Endodermal cell (in vitro differentiated cells): ENCODE measurements at regions not wholly inside any gene's neighbourhood (a gene's known extent, or its start where the extent isn't known, plus 50 kb on each side); places are given as distances from the start of the nearest gene placed in this dataset.

ENCODE experiments used
- DNase-seq: peaks from one replicate; pipeline ENCODE4 v3.0.0-alpha.2; 2017
- H3K27ac ChIP-seq: 2 replicates; pipeline ENCODE4 v1.5.1; 2013; ENCODE audit warnings: mild to moderate bottlenecking, low read depth, low read length, moderate library complexity
- H3K27me3 ChIP-seq: 2 replicates; pipeline ENCODE4 v1.6.1; 2013; ENCODE audit warnings: mild to moderate bottlenecking, low read length, moderate library complexity; ENCODE audit not compliant: insufficient read depth, control insufficient read depth, poor library complexity, severe bottlenecking
- H3K36me3 ChIP-seq: 2 replicates; pipeline ENCODE4 v1.7.0; 2013; ENCODE audit warnings: mild to moderate bottlenecking, low read length, moderate library complexity; ENCODE audit not compliant: control insufficient read depth, insufficient read depth
- H3K4me1 ChIP-seq: one replicate; pipeline ENCODE4 v1.7.0; 2013; ENCODE audit warnings: low read length; ENCODE audit not compliant: control insufficient read depth, insufficient read depth
- H3K4me3 ChIP-seq: 2 replicates; pipeline ENCODE4 v1.5.1; 2013; ENCODE audit warnings: mild to moderate bottlenecking, low read length, moderate library complexity
- H3K9ac ChIP-seq: 2 replicates; pipeline ENCODE4 v1.6.1; 2013; ENCODE audit warnings: mild to moderate bottlenecking, low read length, moderate library complexity; ENCODE audit not compliant: poor library complexity, severe bottlenecking; ENCODE audit errors: extremely low read depth
- H3K9me3 ChIP-seq: 2 replicates; pipeline ENCODE4 v1.6.1; 2013; ENCODE audit warnings: mild to moderate bottlenecking, low read length, moderate library complexity; ENCODE audit not compliant: control insufficient read depth
- H3K27ac Mint-ChIP-seq: 2 replicates; pipeline ENCODE4 v1.8.0; 2020; ENCODE audit warnings: mixed read lengths
- H3K27me3 Mint-ChIP-seq: 2 replicates; pipeline ENCODE4 v1.8.0; 2021; ENCODE audit warnings: mild to moderate bottlenecking, mixed read lengths; ENCODE audit not compliant: insufficient read depth
- H3K36me3 Mint-ChIP-seq: 2 replicates; pipeline ENCODE4 v1.8.0; 2020; ENCODE audit warnings: low read depth, mixed read lengths
- H3K4me1 Mint-ChIP-seq: 2 replicates; pipeline ENCODE4 v1.8.0; 2020; ENCODE audit warnings: mixed read lengths
- H3K4me3 Mint-ChIP-seq: 2 replicates; pipeline ENCODE4 v1.8.0; 2020; ENCODE audit warnings: mild to moderate bottlenecking, moderate library complexity, mixed read lengths
- H3K9me3 Mint-ChIP-seq: 2 replicates; pipeline ENCODE4 v1.8.0; 2020; ENCODE audit warnings: mild to moderate bottlenecking, mixed read lengths
- WGBS, 2 experiments: methylation state at CpG; one replicate each; pipeline versions ENCODE4 v1.1.5 to v1.1.7; 2013; ENCODE audit warnings: missing lambda C conversion rate in 2 of 2, mixed read lengths in 1 of 2; ENCODE audit not compliant: insufficient coverage in 1 of 2, insufficient read length in 1 of 2; 5-methylcytosine and 5-hydroxymethylcytosine counted together
- TF ChIP-seq, protein P1 (sequence below): fragments of 200-600 bp; sonication (generic); conservative IDR thresholded peaks from 2 replicates; pipeline ENCODE4 v1.5.0; 2021; ENCODE audit warnings: antibody characterized with exemption, mild to moderate bottlenecking

DNA sequence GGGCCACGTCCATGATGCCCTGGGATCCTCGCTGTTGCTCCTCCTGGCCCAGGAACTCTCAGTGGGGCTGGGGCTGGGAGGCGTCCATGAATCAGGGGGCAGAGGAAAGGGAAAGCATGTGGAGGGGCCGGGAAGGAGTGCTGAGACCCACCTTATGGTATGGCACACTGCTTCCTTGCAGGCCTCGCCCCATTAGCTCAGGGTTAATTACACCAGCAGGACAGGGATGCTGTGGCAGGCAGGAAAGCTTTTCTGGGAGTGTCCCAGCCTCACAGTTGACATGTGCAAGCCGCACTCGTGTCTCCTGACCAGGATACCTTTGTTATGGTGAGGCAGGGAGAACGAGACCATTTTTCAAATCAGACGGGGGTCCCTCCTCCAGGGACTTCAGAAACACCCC lies 109.7 kb upstream of the PCBD1 start:
- H3K27ac ChIP-seq = no peak overlapping the region
- no peaks in the 10 kb centered on the region for H3K36me3 ChIP-seq
- whole genome bisulfite sequencing, 2 experiments = 84 to 86% methylated on average over 5 to 9 of the region's 9 CpGs
- H3K9ac ChIP-seq = no peak overlapping the region
- no peak overlapping the region for H3K4me3 Mint-ChIP-seq
- H3K36me3 Mint-ChIP-seq = no peaks in the 10 kb centered on the region
- H3K27me3 Mint-ChIP-seq = peaks cover 2% of the 10 kb centered on the region
- DNase-seq = no peak
- H3K9me3 ChIP-seq = no peaks in the 10 kb centered on the region
- TF ChIP-seq, protein P1, sequence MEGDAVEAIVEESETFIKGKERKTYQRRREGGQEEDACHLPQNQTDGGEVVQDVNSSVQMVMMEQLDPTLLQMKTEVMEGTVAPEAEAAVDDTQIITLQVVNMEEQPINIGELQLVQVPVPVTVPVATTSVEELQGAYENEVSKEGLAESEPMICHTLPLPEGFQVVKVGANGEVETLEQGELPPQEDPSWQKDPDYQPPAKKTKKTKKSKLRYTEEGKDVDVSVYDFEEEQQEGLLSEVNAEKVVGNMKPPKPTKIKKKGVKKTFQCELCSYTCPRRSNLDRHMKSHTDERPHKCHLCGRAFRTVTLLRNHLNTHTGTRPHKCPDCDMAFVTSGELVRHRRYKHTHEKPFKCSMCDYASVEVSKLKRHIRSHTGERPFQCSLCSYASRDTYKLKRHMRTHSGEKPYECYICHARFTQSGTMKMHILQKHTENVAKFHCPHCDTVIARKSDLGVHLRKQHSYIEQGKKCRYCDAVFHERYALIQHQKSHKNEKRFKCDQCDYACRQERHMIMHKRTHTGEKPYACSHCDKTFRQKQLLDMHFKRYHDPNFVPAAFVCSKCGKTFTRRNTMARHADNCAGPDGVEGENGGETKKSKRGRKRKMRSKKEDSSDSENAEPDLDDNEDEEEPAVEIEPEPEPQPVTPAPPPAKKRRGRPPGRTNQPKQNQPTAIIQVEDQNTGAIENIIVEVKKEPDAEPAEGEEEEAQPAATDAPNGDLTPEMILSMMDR = no peak
- no peaks in the 10 kb centered on the region for H3K4me1 ChIP-seq
- no peak overlapping the region for H3K27ac Mint-ChIP-seq
- no peaks in the 10 kb centered on the region for H3K9me3 Mint-ChIP-seq
- H3K4me3 ChIP-seq = no peak overlapping the region
- H3K27me3 ChIP-seq = no peaks in the 10 kb centered on the region
- H3K4me1 Mint-ChIP-seq = no peaks in the 10 kb centered on the region

DNA sequence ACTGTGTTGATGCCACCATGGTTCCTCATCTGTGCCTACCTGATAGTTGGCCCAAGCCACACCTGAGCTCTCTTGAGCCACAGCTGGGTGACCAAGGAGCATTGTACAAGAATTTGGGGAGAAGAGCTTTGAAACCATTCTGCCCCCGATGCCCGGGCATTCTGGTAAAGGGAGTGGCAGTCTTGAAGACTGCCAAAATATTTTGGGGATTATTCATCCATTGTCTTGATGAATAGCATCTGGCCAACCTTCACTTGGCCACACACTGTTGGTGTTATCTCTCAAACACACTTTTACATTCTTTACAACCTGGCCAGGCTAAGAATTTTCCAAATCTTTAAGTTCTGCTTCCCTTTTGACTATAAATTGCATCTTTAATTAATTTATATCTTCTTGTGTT lies 113.1 kb upstream of the PCBD1 start:
- H3K36me3 ChIP-seq = no peaks in the 10 kb centered on the region
- H3K4me3 ChIP-seq = no peak overlapping the region
- no peaks in the 10 kb centered on the region for H3K9me3 ChIP-seq
- Mint-ChIP-seq H3K4me3 (no peak overlapping the region), H3K36me3 (no peaks in the 10 kb centered on the region), H3K27ac (no peak overlapping the region), H3K4me1 (peaks cover 4% of the 10 kb centered on the region), H3K9me3 (no peaks in the 10 kb centered on the region), H3K27me3 (no peaks in the 10 kb centered on the region)
- TF ChIP-seq, protein P1 = no peak
- H3K27ac ChIP-seq = no peak overlapping the region
- no peak overlapping the region for H3K9ac ChIP-seq
- no peaks in the 10 kb centered on the region for H3K27me3 ChIP-seq
- peaks cover 7% of the 10 kb centered on the region for H3K4me1 ChIP-seq
- WGBS, 2 experiments = 98% methylated on average over 2 of the region's 2 CpGs; no CpG with 5 or more reads in 1 of the 2 experiments
- no peak for DNase-seq

DNA sequence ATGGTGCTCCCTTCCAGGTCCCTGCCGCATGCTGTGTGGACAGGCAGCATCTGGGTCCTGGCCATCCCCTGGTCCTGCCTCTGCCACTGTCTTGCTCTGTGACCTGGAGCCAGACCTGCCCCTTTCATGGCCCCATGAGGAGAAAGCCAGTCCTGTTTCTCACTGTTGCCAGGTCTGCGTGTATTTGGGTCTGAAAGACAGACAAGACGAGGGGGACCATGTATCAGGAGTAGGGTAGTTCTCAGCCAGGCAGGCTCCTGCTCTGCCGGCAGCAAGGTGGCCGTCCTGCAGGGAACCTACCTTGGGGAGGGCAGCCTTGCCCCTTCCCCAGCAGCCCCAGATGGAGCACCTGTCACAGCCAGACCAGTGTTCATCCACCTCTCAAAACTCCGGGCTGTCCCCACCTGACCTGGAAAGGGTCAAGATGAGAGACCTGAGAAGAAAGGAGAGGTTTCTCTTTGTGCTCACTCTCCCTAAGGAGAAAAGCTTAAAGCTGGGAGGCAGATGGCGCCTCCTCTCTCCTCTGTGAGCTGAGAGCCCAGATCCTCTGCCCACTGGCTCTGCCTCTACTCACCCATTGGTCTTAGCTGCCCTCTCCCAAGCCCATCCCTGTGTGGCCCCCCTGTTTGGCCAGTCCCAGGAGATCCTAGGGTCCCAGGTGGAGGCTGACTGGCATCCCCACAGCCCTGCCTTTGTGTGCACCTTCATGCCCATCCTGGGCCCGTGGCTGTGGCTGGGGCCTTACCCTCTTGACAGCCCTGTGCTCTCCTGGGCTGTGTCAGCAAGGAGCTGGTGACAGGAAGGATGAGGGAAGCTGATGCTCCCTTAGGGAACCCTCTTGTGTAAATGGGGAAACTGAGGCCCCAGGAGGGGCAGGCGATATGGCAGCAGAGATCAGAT lies 116.1 kb upstream of the PCBD1 start:
- H3K4me1 ChIP-seq = peaks cover 11% of the 10 kb centered on the region
- H3K27me3 ChIP-seq = no peaks in the 10 kb centered on the region
- no peak overlapping the region for H3K27ac ChIP-seq
- no peak for DNase-seq
- H3K9ac ChIP-seq = no peak overlapping the region
- TF ChIP-seq, protein P1 = no peak
- no peaks in the 10 kb centered on the region for H3K9me3 ChIP-seq
- 92 to 94% methylated on average over 6 to 9 of the region's 9 CpGs for WGBS, 2 experiments
- Mint-ChIP-seq H3K4me1 (peaks cover 13% of the 10 kb centered on the region), H3K27ac (peak overlapping the region; percentile 22), H3K27me3 (no peaks in the 10 kb centered on the region), H3K4me3 (no peak overlapping the region), H3K36me3 (no peaks in the 10 kb centered on the region), H3K9me3 (no peaks in the 10 kb centered on the region)
- no peak overlapping the region for H3K4me3 ChIP-seq
- no peaks in the 10 kb centered on the region for H3K36me3 ChIP-seq
